H1 (cell line): ENCODE measurements at regions not wholly inside any gene's neighbourhood (a gene's known extent, or its start where the extent isn't known, plus 50 kb on each side); places are given as distances from the start of the nearest gene placed in this dataset.

Experiments
- EZH2 ChIP-seq: fragments of 200-600 bp; sonication (generic); IDR thresholded peaks from 2 replicates; pipeline ENCODE4 v1.7.1; 2012; ENCODE audit warnings: low read depth, mild to moderate bottlenecking, moderate library complexity, low read length, inconsistent platforms; ENCODE audit not compliant: severe bottlenecking
- POLR2A ChIP-seq, 2 experiments: IDR thresholded peaks; 1 replicate in 1 of 2; 2 replicates in 1 of 2; pipeline ENCODE4 v1.6.1; 2011; ENCODE audit warnings: low read depth in 2 of 2, low read length in 2 of 2, mild to moderate bottlenecking in 2 of 2; ENCODE audit errors: control extremely low read depth in 1 of 2
- RAD21 ChIP-seq, 2 experiments: IDR thresholded peaks in 1 of 2; conservative IDR thresholded peaks in 1 of 2; 2 replicates each; pipeline ENCODE4 v1.6.1; 2011; ENCODE audit warnings: low read depth in 2 of 2, low read length in 2 of 2, improper control_type of control experiment in 1 of 2, inconsistent platforms in 1 of 2, mild to moderate bottlenecking in 1 of 2, moderate library complexity in 1 of 2
- TF ChIP-seq, protein P1 (sequence below), 3 experiments: IDR thresholded peaks; 1 replicate in 2 of 3; 2 replicates in 1 of 3; pipeline versions ENCODE4 v1.5.1 to v1.6.1; 2011; ENCODE audit warnings: low read length in 3 of 3, mild to moderate bottlenecking in 3 of 3, inconsistent platforms in 2 of 3, low read depth in 1 of 3, moderate library complexity in 1 of 3; ENCODE audit not compliant: insufficient read depth in 1 of 3; ENCODE audit errors: control extremely low read depth in 1 of 3
- TF ChIP-seq, protein P2 (sequence below): IDR thresholded peaks from 2 replicates; pipeline ENCODE4 v1.6.1; 2012; ENCODE audit warnings: inconsistent platforms

DNA sequence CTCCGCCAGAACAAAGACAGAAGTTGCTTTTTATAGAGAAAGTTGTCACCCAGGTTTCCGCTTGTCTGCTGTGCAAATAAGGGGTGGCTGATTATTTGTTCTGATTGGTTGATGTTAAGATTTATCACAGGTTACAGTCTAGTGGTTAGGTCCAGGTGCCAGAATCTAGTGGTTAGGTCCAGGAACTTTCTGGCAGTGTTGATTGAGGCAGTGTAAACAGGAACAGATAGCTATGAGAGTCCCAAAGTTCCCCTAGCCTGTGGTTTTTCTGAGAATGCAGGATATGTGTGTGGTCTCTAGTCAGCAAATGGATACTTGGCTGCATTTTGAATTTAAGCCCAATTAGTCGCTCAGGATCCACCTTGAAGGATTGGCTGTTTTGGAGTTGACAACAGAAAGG, 148.0 kb downstream of the TMEM200A start:
- TF ChIP-seq POLR2A (IDR thresholded peaks at IDR 0.05; ENCODE audit: control extremely low read depth in 1 of 2, low read depth in 2 of 2, low read length in 2 of 2): no peak
- TF ChIP-seq, protein P1, sequence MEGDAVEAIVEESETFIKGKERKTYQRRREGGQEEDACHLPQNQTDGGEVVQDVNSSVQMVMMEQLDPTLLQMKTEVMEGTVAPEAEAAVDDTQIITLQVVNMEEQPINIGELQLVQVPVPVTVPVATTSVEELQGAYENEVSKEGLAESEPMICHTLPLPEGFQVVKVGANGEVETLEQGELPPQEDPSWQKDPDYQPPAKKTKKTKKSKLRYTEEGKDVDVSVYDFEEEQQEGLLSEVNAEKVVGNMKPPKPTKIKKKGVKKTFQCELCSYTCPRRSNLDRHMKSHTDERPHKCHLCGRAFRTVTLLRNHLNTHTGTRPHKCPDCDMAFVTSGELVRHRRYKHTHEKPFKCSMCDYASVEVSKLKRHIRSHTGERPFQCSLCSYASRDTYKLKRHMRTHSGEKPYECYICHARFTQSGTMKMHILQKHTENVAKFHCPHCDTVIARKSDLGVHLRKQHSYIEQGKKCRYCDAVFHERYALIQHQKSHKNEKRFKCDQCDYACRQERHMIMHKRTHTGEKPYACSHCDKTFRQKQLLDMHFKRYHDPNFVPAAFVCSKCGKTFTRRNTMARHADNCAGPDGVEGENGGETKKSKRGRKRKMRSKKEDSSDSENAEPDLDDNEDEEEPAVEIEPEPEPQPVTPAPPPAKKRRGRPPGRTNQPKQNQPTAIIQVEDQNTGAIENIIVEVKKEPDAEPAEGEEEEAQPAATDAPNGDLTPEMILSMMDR (IDR thresholded peaks at IDR 0.05; ENCODE audit: control extremely low read depth in 1 of 3, insufficient read depth in 1 of 3, low read depth in 1 of 3, low read length in 3 of 3): no peak
- TF ChIP-seq, protein P2, sequence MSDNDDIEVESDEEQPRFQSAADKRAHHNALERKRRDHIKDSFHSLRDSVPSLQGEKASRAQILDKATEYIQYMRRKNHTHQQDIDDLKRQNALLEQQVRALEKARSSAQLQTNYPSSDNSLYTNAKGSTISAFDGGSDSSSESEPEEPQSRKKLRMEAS: no peak
- no peak for TF ChIP-seq EZH2
- TF ChIP-seq RAD21 (IDR thresholded peaks at IDR 0.05 in 1 of 2, conservative IDR thresholded peaks at IDR 0.05 in 1 of 2; ENCODE audit: low read depth in 2 of 2, low read length in 2 of 2): no peak
